Sigmoid colon (tissue), 4 donors: ENCODE measurements at regions not wholly inside any gene's neighbourhood (a gene's known extent, or its start where the extent isn't known, plus 50 kb on each side); places are given as distances from the start of the nearest gene placed in this dataset.

Experiments used
- CTCF ChIP-seq, 4 experiments: fragments of 450-650 bp in 3 of 4; fragments of 200-600 bp in 1 of 4; IDR thresholded peaks; one replicate each; pipeline ENCODE4 v1.5.1; 2016 to 2019; ENCODE audit warnings: antibody characterized with exemption in 4 of 4, mild to moderate bottlenecking in 3 of 4, moderate library complexity in 2 of 4
- EP300 ChIP-seq, 4 donors: sonication (generic); formaldehyde crosslinking; IDR thresholded peaks; one replicate each; pipeline ENCODE4 v1.6.1; 2017; ENCODE audit warnings: antibody characterized with exemption in 4 of 4
- POLR2AphosphoS5 ChIP-seq, 4 donors: sonication (generic); formaldehyde crosslinking; IDR thresholded peaks; one replicate each; pipeline ENCODE4 v1.6.1; 2017; ENCODE audit warnings: antibody characterized with exemption in 4 of 4

- TF ChIP-seq EP300 (IDR thresholded peaks at IDR 0.05) = no peak
- TF ChIP-seq CTCF (IDR thresholded peaks at IDR 0.05) = no peak
- no peak for TF ChIP-seq POLR2AphosphoS5 (IDR thresholded peaks at IDR 0.05)
These were observed 93.6 kb upstream of the PJA1 start for GRCh38 chrX:69258893-69259292.
